ENCODE measurements at regions not wholly inside any gene's neighbourhood (a gene's known extent, or its start where the extent isn't known, plus 50 kb on each side); places are given as distances from the start of the nearest gene placed in this dataset.

DNA sequence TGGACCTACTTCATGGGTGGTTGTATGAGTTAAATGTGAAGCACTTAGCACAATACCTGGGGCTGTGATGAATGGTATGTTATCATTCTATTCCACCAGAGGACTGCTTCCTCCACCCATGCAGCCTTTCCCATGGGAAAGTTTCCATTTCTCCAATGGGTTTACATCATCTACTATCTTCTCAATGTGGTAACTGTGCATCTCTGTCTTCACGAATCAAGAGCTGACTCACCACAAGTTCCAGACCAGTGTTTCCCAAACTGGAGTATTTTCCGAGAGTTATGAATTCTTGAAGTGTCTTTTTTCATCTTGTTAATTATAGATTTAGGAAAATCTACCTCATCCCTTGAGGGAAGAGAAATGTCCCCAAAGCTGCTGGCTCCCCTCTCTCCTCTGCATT lies 182.8 kb downstream of the UNC5CL start:
- Histone ChIP-seq H3K4me1 (no peaks in the 10 kb centered on the region), H3K4me3 (no peak overlapping the region), H3K9me3 (no peaks in the 10 kb centered on the region), H3K27ac (no peak overlapping the region), H3K27me3 (no peaks in the 10 kb centered on the region), H3K36me3 (no peaks in the 10 kb centered on the region)
- TF ChIP-seq, protein P1, sequence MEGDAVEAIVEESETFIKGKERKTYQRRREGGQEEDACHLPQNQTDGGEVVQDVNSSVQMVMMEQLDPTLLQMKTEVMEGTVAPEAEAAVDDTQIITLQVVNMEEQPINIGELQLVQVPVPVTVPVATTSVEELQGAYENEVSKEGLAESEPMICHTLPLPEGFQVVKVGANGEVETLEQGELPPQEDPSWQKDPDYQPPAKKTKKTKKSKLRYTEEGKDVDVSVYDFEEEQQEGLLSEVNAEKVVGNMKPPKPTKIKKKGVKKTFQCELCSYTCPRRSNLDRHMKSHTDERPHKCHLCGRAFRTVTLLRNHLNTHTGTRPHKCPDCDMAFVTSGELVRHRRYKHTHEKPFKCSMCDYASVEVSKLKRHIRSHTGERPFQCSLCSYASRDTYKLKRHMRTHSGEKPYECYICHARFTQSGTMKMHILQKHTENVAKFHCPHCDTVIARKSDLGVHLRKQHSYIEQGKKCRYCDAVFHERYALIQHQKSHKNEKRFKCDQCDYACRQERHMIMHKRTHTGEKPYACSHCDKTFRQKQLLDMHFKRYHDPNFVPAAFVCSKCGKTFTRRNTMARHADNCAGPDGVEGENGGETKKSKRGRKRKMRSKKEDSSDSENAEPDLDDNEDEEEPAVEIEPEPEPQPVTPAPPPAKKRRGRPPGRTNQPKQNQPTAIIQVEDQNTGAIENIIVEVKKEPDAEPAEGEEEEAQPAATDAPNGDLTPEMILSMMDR (IDR thresholded peaks at IDR 0.05): no peak
- no peak for TF ChIP-seq POLR2A (IDR thresholded peaks at IDR 0.05)
- ATAC-seq (no peak), DNase-seq (no peak)
- 63% methylated on average over 2 of the region's 2 CpGs for WGBS (ENCODE audit: insufficient coverage, low coverage, low lambda C conversion rate, missing lambda C conversion rate)
- intact Hi-C loops (cut with DNase I): no loop called here

DNA sequence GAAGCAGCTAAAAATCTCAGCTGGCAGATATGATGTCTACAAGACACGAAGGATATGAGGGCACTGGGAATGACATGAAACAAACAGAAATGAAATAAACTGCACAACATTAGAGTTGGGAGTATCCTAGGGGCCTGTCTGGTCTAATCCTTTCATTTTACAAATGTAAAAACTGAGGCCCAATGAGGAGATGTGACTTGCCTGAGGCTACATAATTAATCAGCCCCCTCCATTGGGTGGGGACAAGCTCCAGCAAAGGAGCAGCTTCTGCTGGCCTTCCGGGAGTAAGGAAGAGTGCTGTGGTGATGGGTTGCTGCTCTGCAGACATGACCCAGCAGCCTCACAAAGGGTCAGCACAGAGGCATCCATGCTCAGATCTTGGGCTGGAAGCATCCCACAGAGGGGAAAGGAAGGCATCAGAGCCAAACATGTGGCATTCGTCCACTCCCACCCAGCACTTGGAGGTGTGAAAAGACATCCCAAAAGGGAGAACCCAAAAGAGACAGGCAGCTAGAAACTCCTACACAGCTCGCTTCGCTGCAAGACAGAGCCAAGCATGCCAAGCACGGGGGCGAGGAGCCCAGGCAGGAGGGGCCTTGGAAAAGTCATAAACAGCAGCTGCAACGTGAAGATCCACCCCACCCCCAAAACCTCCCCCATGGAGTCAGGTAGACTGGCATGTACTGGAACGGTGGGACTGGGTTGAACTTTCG lies 183.7 kb downstream of the UNC5CL start:
- DNase-seq: no peak
- 45% methylated on average over 6 of the region's 10 CpGs for WGBS (ENCODE audit: insufficient coverage, low coverage, low lambda C conversion rate, missing lambda C conversion rate)
- ATAC-seq: no peak

DNA sequence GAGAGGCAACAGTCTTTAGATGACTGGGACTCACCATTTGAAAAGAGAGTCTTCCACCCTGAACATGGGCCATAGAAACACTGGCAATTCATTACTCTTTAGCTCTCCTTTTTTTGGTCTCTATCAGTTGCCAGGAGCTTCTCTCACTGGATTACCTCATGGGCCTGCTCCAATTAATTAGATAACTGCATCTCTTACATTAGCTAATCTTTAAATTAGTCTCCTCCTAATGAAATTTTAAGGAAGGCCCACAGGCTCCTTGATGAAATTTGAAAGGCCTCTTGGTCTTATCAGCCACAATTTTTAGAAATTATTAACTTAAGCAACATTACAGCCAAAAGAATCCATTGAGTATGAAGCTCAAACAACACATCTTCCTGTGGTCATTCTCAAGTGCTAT lies 184.4 kb downstream of the UNC5CL start:
- DNase-seq (no peak), ATAC-seq (no peak)
- Histone ChIP-seq H3K4me3 (no peak overlapping the region), H3K27ac (no peak overlapping the region), H3K36me3 (no peaks in the 10 kb centered on the region), H3K4me1 (no peaks in the 10 kb centered on the region), H3K27me3 (no peaks in the 10 kb centered on the region), H3K9me3 (no peaks in the 10 kb centered on the region)
- intact Hi-C loops (cut with DNase I): no loop called here
- TF ChIP-seq, protein P1 (IDR thresholded peaks at IDR 0.05): no peak
- no peak for TF ChIP-seq POLR2A (IDR thresholded peaks at IDR 0.05)

More for the DNA sequence above, 183.7 kb downstream of the UNC5CL start:
- Histone ChIP-seq H3K27ac (no peak overlapping the region), H3K27me3 (no peaks in the 10 kb centered on the region), H3K4me1 (no peaks in the 10 kb centered on the region), H3K4me3 (no peak overlapping the region), H3K36me3 (no peaks in the 10 kb centered on the region), H3K9me3 (no peaks in the 10 kb centered on the region)
- intact Hi-C loops (cut with DNase I): no loop called here
- TF ChIP-seq, protein P1 (IDR thresholded peaks at IDR 0.05): no peak
- TF ChIP-seq POLR2A (IDR thresholded peaks at IDR 0.05): no peak

- no peak overlapping the region for H3K27ac ChIP-seq
- no peaks in the 10 kb centered on the region for H3K9me3 ChIP-seq
- H3K4me3 ChIP-seq: no peak overlapping the region
- TF ChIP-seq, protein P1 (IDR thresholded peaks at IDR 0.05): peak in 3 of 4 donors; percentile 11 to 40 (median 28)
- no peak for TF ChIP-seq POLR2A (IDR thresholded peaks at IDR 0.05)
- no peaks in the 10 kb centered on the region for H3K4me1 ChIP-seq
- ATAC-seq (peak in 1 of 4 donors; percentile 12), DNase-seq (no peak)
- no peaks in the 10 kb centered on the region for H3K27me3 ChIP-seq
- intact Hi-C loops (cut with DNase I): no loop called here
- no peaks in the 10 kb centered on the region for H3K36me3 ChIP-seq
- WGBS (ENCODE audit: insufficient coverage, low coverage, low lambda C conversion rate, missing lambda C conversion rate): 26% methylated on average over 5 of the region's 6 CpGs
Measured at GRCh38 chr6:40852779-40853373, 186.1 kb downstream of the UNC5CL start.

All from right lobe of liver (tissue), 6 donors.